HCT116 (cell line): ENCODE measurements at regions not wholly inside any gene's neighbourhood (a gene's known extent, or its start where the extent isn't known, plus 50 kb on each side); places are given as distances from the start of the nearest gene placed in this dataset.

ENCODE experiments used
- ATAC-seq: fragments of 200-7000 bp; cut with Tn5 transposase; 2 replicates; pipeline ENCODE4 v1.9.1; 2020; ENCODE audit warnings: mild to moderate bottlenecking, moderate library complexity
- BruUV-seq: library from RNA; stranded (reverse); fragments of 400-500 nt; replicated peaks from 2 replicates; lab custom pipeline; 2021; lab: Mats Ljungman, UMichigan
- CTCF ChIA-PET: fragments of 300-600 bp; sonication (Branson Sonifier 250); formaldehyde crosslinking; loops from one replicate; lab custom pipeline; 2021; ENCODE audit warnings: antibody characterized with exemption; lab: Charles Lee
- POLR2A ChIA-PET: fragments of 300-600, 350-600 bp; sonication (Branson Sonifier 250); formaldehyde crosslinking; loops from one replicate; lab custom pipeline; 2021; ENCODE audit warnings: antibody characterized with exemption; lab: Charles Lee
- RAD21 ChIA-PET, 2 experiments: fragments of 300-600 bp; sonication (Branson Sonifier 250); formaldehyde crosslinking; loops; one replicate each; lab custom pipeline; 2023; ENCODE audit warnings: low total read pairs in 2 of 2; ENCODE audit not compliant: uncharacterized antibody in 2 of 2, unreplicated experiment in 2 of 2, low non-redundant PET in 1 of 2; lab: Charles Lee
- DNase-seq: peaks from one replicate; pipeline ENCODE4 v3.0.0-alpha.2; 2010; ENCODE audit warnings: low read depth, low spot score
- H2AFZ ChIP-seq: fragments of 200-600 bp; shearing (Covaris generic), sonication (generic); 2 replicates; pipeline ENCODE4 v1.6.1; 2017; ENCODE audit warnings: low read depth, mixed run types, mixed read lengths, antibody characterized with exemption, low read length; ENCODE audit not compliant: poor library complexity, severe bottlenecking
- H3K27ac ChIP-seq: 2 replicates; pipeline ENCODE4 v1.5.1; 2012; ENCODE audit warnings: low read depth, low read length
- H3K27me3 ChIP-seq: fragments of 200-600 bp; sonication (generic); 2 replicates; pipeline ENCODE4 v1.6.1; 2016; ENCODE audit warnings: mixed run types, low read length, mixed read lengths; ENCODE audit not compliant: insufficient read depth
- H3K36me3 ChIP-seq, 2 experiments: fragments of 200-500 bp in 1 of 2; fragments of 200-600 bp in 1 of 2; sonication (Bioruptor generic) in 1 of 2; sonication (generic) in 1 of 2; 2 replicates each; pipeline versions ENCODE4 v1.5.1 to v1.6.1; 2014 to 2016; ENCODE audit warnings: low read length in 2 of 2, inconsistent platforms in 1 of 2, mixed read lengths in 1 of 2, mixed run types in 1 of 2; ENCODE audit not compliant: insufficient read depth in 2 of 2, control insufficient read depth in 1 of 2
- H3K4me1 ChIP-seq, 2 experiments: fragments of 200-600 bp in 1 of 2; sonication (generic) in 1 of 2; 2 replicates each; pipeline versions ENCODE4 v1.5.1 to v1.6.1; 2012 to 2017; ENCODE audit warnings: low read length in 2 of 2, inconsistent platforms in 1 of 2, mild to moderate bottlenecking in 1 of 2, mixed read lengths in 1 of 2, mixed run types in 1 of 2, moderate library complexity in 1 of 2; ENCODE audit not compliant: insufficient read depth in 2 of 2, control insufficient read depth in 1 of 2
- H3K4me2 ChIP-seq: fragments of 200-600 bp; sonication (generic); 2 replicates; pipeline ENCODE4 v1.6.1; 2017; ENCODE audit warnings: mixed run types, low read length, mixed read lengths
- H3K4me3 ChIP-seq, 2 experiments: fragments of 200-600 bp in 1 of 2; sonication (generic) in 1 of 2; replicated peaks in 1 of 2; 2 replicates each; pipeline ENCODE4 v1.5.1; 2011 to 2016; ENCODE audit warnings: low read length in 2 of 2, control low read depth in 1 of 2, low read depth in 1 of 2, mild to moderate bottlenecking in 1 of 2, mixed read lengths in 1 of 2, mixed run types in 1 of 2
- H3K79me2 ChIP-seq: fragments of 200-600 bp; sonication (generic); 2 replicates; pipeline ENCODE4 v1.6.1; 2017; ENCODE audit warnings: mild to moderate bottlenecking, mixed run types, low read length, moderate library complexity, mixed read lengths; ENCODE audit not compliant: insufficient read depth
- H3K9ac ChIP-seq: fragments of 200-600 bp; sonication (generic); 2 replicates; pipeline ENCODE4 v1.6.1; 2016; ENCODE audit warnings: low read length, mixed read lengths
- H3K9me2 ChIP-seq: fragments of 200-600 bp; sonication (generic), shearing (Covaris generic); 2 replicates; pipeline ENCODE4 v1.6.1; 2017; ENCODE audit warnings: mixed run types, mild to moderate bottlenecking, moderate library complexity; ENCODE audit not compliant: insufficient read depth
- H3K9me3 ChIP-seq, 2 experiments: fragments of 200-500 bp in 1 of 2; fragments of 200-600 bp in 1 of 2; sonication (Bioruptor generic) in 1 of 2; sonication (generic) in 1 of 2; 2 replicates each; pipeline ENCODE4 v1.6.1; 2014 to 2017; ENCODE audit warnings: low read length in 2 of 2, mixed read lengths in 2 of 2, inconsistent platforms in 1 of 2, low read depth in 1 of 2, mild to moderate bottlenecking in 1 of 2, mixed run types in 1 of 2, moderate library complexity in 1 of 2; ENCODE audit not compliant: control insufficient read depth in 1 of 2, insufficient read depth in 1 of 2
- H4K20me1 ChIP-seq: fragments of 200-600 bp; sonication (generic), shearing (Covaris generic); 2 replicates; pipeline ENCODE4 v1.6.1; 2017; ENCODE audit warnings: mixed run types, mild to moderate bottlenecking, moderate library complexity; ENCODE audit not compliant: insufficient read depth
- CBX3 ChIP-seq: IDR thresholded peaks from 2 replicates; pipeline ENCODE4 v1.6.1; 2012; ENCODE audit warnings: low read depth
- CEBPB ChIP-seq: IDR thresholded peaks from 2 replicates; pipeline ENCODE4 v1.6.1; 2012; ENCODE audit warnings: low read depth
- EGR1 ChIP-seq: IDR thresholded peaks from 2 replicates; pipeline ENCODE4 v1.6.1; 2012; ENCODE audit warnings: low read depth
- ELF1 ChIP-seq: IDR thresholded peaks from 2 replicates; pipeline ENCODE4 v1.6.1; 2012; ENCODE audit warnings: low read depth, borderline replicate concordance
- EZH2 ChIP-seq: fragments of 200-600 bp; sonication (generic); IDR thresholded peaks from 2 replicates; pipeline ENCODE4 v1.6.1; 2017; ENCODE audit warnings: antibody characterized with exemption, mixed run types
- JUND ChIP-seq: IDR thresholded peaks from 2 replicates; pipeline ENCODE4 v1.6.1; 2012
- MAX ChIP-seq: IDR thresholded peaks from 2 replicates; pipeline ENCODE4 v1.6.1; 2012
- POLR2A ChIP-seq: IDR thresholded peaks from 2 replicates; pipeline ENCODE4 v1.7.0; 2011; ENCODE audit warnings: borderline replicate concordance; ENCODE audit not compliant: insufficient read depth, insufficient read length; ENCODE audit errors: extremely low read depth
- POLR2AphosphoS5 ChIP-seq: IDR thresholded peaks from 2 replicates; pipeline ENCODE4 v1.6.1; 2011; ENCODE audit warnings: mild to moderate bottlenecking, low read depth, low read length, moderate library complexity
- RAD21 ChIP-seq: IDR thresholded peaks from 2 replicates; pipeline ENCODE4 v1.6.1; 2012; ENCODE audit warnings: low read depth, mild to moderate bottlenecking
- SIN3A ChIP-seq: IDR thresholded peaks from 2 replicates; pipeline ENCODE4 v1.6.1; 2012; ENCODE audit warnings: low read depth
- SP1 ChIP-seq: IDR thresholded peaks from 2 replicates; pipeline ENCODE4 v1.6.1; 2012; ENCODE audit warnings: low read depth
- SRF ChIP-seq: IDR thresholded peaks from 2 replicates; pipeline ENCODE4 v1.6.1; 2012; ENCODE audit warnings: low read depth
- TCF7L2 ChIP-seq: IDR thresholded peaks from 2 replicates; pipeline ENCODE4 v1.7.0; 2011; ENCODE audit warnings: borderline replicate concordance, inconsistent platforms; ENCODE audit not compliant: insufficient read depth, insufficient read length; ENCODE audit errors: extremely low read depth
- YY1 ChIP-seq: IDR thresholded peaks from 2 replicates; pipeline ENCODE4 v1.6.1; 2011; ENCODE audit warnings: low read length, low read depth, moderate library complexity, mild to moderate bottlenecking; ENCODE audit not compliant: insufficient replicate concordance; ENCODE audit errors: extremely low read depth
- ZFX ChIP-seq: fragments of 450-650 bp; IDR thresholded peaks from 2 replicates; pipeline ENCODE4 v1.6.1; 2017
- ZNF274 ChIP-seq: fragments of 200-500 bp; sonication (Bioruptor generic); IDR thresholded peaks from 2 replicates; pipeline ENCODE4 v1.6.1; 2014; ENCODE audit warnings: mild to moderate bottlenecking, low read depth, low read length, inconsistent platforms
- intact Hi-C: fragments of 100-400 bp; cut with micrococcal nuclease; formaldehyde crosslinking; loops from 2 replicates; pipeline ENCODE4 v1.10.0; 2022

- no peak for TF ChIP-seq TCF7L2
- no peak for TF ChIP-seq YY1
- no peak for TF ChIP-seq EZH2
- no peak for TF ChIP-seq POLR2AphosphoS5
- TF ChIP-seq POLR2A, result no peak
- no peak for TF ChIP-seq ELF1
- no peak for TF ChIP-seq SIN3A
- no peak for TF ChIP-seq SRF
- TF ChIP-seq JUND, result no peak
- no peak for TF ChIP-seq CEBPB
- no peak for TF ChIP-seq RAD21
- TF ChIP-seq ZNF274, result no peak
- TF ChIP-seq EGR1, result no peak
- no peak for TF ChIP-seq CBX3
- no peak for TF ChIP-seq MAX
- TF ChIP-seq SP1, result no peak
- TF ChIP-seq ZFX, result no peak
- no peaks in the 10 kb centered on the region for H3K79me2 ChIP-seq
- peaks cover 29% of the 10 kb centered on the region; the same call in 1 of the 2 replicates for H3K27me3 ChIP-seq
- ChIA-PET CTCF (no interaction called here), RAD21 (no interaction called here), POLR2A (no interaction called here)
- no peak for DNase-seq
- no peak overlapping the region for H3K4me3 ChIP-seq
- no TSS peak for BruUV-seq
- no peak overlapping the region for H3K4me2 ChIP-seq
- no peaks in the 10 kb centered on the region for H3K9me2 ChIP-seq
- no peaks in the 10 kb centered on the region for H3K36me3 ChIP-seq
- no peak overlapping the region for H3K9ac ChIP-seq
- ATAC-seq, result no peak
- H3K9me3 ChIP-seq, result no peaks in the 10 kb centered on the region
- H4K20me1 ChIP-seq, result no peaks in the 10 kb centered on the region
- H2AFZ ChIP-seq, result no peak overlapping the region
- intact Hi-C loops, result no loop called here
- no peak overlapping the region for H3K27ac ChIP-seq
- H3K4me1 ChIP-seq, result no peaks in the 10 kb centered on the region
These were observed 237.7 kb upstream of the TMC3 start for GRCh38 chr15:81611679-81612078.
